Neural progenitor cell (in vitro differentiated cells): ENCODE measurements at regions not wholly inside any gene's neighbourhood (a gene's known extent, or its start where the extent isn't known, plus 50 kb on each side); places are given as distances from the start of the nearest gene placed in this dataset.

Experiments used
- DNase-seq: peaks from one replicate; pipeline ENCODE4 v3.0.0-alpha.2; 2016; ENCODE audit warnings: low spot score
- H2AFZ ChIP-seq: fragments of 200-600 bp; sonication (generic); replicated peaks from 2 replicates; pipeline ENCODE4 v1.6.1; 2016; ENCODE audit warnings: antibody characterized with exemption
- H3F3A ChIP-seq: fragments of 200-600 bp; sonication (generic); 2 replicates; pipeline ENCODE4 v1.6.1; 2016; ENCODE audit warnings: antibody characterized with exemption, low read depth
- H3K27ac ChIP-seq: fragments of 200-600 bp; sonication (generic); 2 replicates; pipeline ENCODE4 v1.5.1; 2016; ENCODE audit warnings: mild to moderate bottlenecking
- H3K27me3 ChIP-seq: fragments of 200-600 bp; sonication (generic); 2 replicates; pipeline ENCODE4 v1.6.1; 2016; ENCODE audit warnings: mild to moderate bottlenecking, moderate library complexity
- H3K36me3 ChIP-seq: fragments of 200-600 bp; sonication (generic); 2 replicates; pipeline ENCODE4 v1.5.1; 2016
- H3K4me1 ChIP-seq: fragments of 200-600 bp; sonication (generic); 2 replicates; pipeline ENCODE4 v1.6.1; 2016; ENCODE audit warnings: mixed run types
- H3K4me2 ChIP-seq: fragments of 200-600 bp; sonication (generic); 2 replicates; pipeline ENCODE4 v1.6.1; 2016
- H3K4me3 ChIP-seq: fragments of 200-600 bp; sonication (generic); 2 replicates; pipeline ENCODE4 v1.5.1; 2016
- H3K79me2 ChIP-seq: fragments of 200-600 bp; sonication (generic); 2 replicates; pipeline ENCODE4 v1.6.1; 2016; ENCODE audit warnings: low read depth
- H3K9ac ChIP-seq: fragments of 200-600 bp; sonication (generic); 2 replicates; pipeline ENCODE4 v1.6.1; 2016
- H3K9me3 ChIP-seq: fragments of 200-600 bp; sonication (generic); 2 replicates; pipeline ENCODE4 v1.5.1; 2016; ENCODE audit warnings: low read depth
- H4K20me1 ChIP-seq: fragments of 200-600 bp; sonication (generic); 2 replicates; pipeline ENCODE4 v1.6.1; 2016; ENCODE audit warnings: low read depth
- H3K27ac Mint-ChIP-seq: 3 replicates; pipeline ENCODE4 v1.8.0; 2021; ENCODE audit warnings: mixed read lengths
- H3K27me3 Mint-ChIP-seq: 2 replicates; pipeline ENCODE4 v1.8.0; 2022; ENCODE audit warnings: low read depth, mild to moderate bottlenecking, inconsistent platforms, moderate library complexity, mixed read lengths; ENCODE audit not compliant: insufficient read depth
- H3K36me3 Mint-ChIP-seq: 3 replicates; pipeline ENCODE4 v1.8.0; 2021; ENCODE audit warnings: mixed read lengths
- H3K4me1 Mint-ChIP-seq: 3 replicates; pipeline ENCODE4 v1.8.0; 2021; ENCODE audit warnings: mixed read lengths
- H3K4me3 Mint-ChIP-seq: 3 replicates; pipeline ENCODE4 v1.8.0; 2021; ENCODE audit warnings: mild to moderate bottlenecking, moderate library complexity, mixed read lengths
- H3K9me3 Mint-ChIP-seq: 3 replicates; pipeline ENCODE4 v1.8.0; 2020; ENCODE audit warnings: mixed read lengths
- CTCF ChIP-seq: fragments of 200-600 bp; sonication (generic); IDR thresholded peaks from 2 replicates; pipeline ENCODE4 v1.5.1; 2017; ENCODE audit warnings: antibody characterized with exemption, mild to moderate bottlenecking
- EZH2 ChIP-seq: fragments of 200-600 bp; sonication (generic); IDR thresholded peaks from 2 replicates; pipeline ENCODE4 v1.6.1; 2017; ENCODE audit warnings: antibody characterized with exemption, mild to moderate bottlenecking, moderate library complexity
- EZH2phosphoT487 ChIP-seq: fragments of 200-600 bp; sonication (generic); IDR thresholded peaks from 2 replicates; pipeline ENCODE4 v1.6.1; 2017; ENCODE audit warnings: antibody characterized with exemption

GRCh38 chr16:73172241-73172972 lies 124.5 kb upstream of the ZFHX3 start:
- peaks cover 49% of the 10 kb centered on the region for H3K4me1 Mint-ChIP-seq
- Histone ChIP-seq H3K36me3 (no peaks in the 10 kb centered on the region), H3K27ac (no peak overlapping the region), H3K9me3 (no peaks in the 10 kb centered on the region), H3K4me2 (peak overlapping the region; percentile 68), H3K4me1 (peaks cover 19% of the 10 kb centered on the region), H4K20me1 (no peaks in the 10 kb centered on the region), H3K27me3 (no peaks in the 10 kb centered on the region), H3K79me2 (no peaks in the 10 kb centered on the region), H3F3A (no peaks in the 10 kb centered on the region), H3K9ac (no peak overlapping the region), H2AFZ (no peak overlapping the region), H3K4me3 (no peak overlapping the region)
- H3K9me3 Mint-ChIP-seq: no peaks in the 10 kb centered on the region
- H3K27me3 Mint-ChIP-seq: peaks cover 6% of the 10 kb centered on the region
- H3K36me3 Mint-ChIP-seq: no peaks in the 10 kb centered on the region
- DNase-seq: peak; percentile 52
- H3K27ac Mint-ChIP-seq: peak overlapping the region; percentile 70
- H3K4me3 Mint-ChIP-seq: peak overlapping the region; percentile 20
- TF ChIP-seq CTCF (peak; percentile 21), EZH2 (no peak)

GRCh38 chr16:73171901-73172240 lies 123.9 kb upstream of the ZFHX3 start:
- peaks cover 55% of the 10 kb centered on the region for H3K4me1 Mint-ChIP-seq
- TF ChIP-seq EZH2phosphoT487: no peak
- no peak for TF ChIP-seq CTCF
- no peak for TF ChIP-seq EZH2
- no peak overlapping the region for H3K4me2 ChIP-seq

GRCh38 chr16:73171380-73171779 lies 123.5 kb upstream of the ZFHX3 start:
- Histone ChIP-seq H4K20me1 (no peaks in the 10 kb centered on the region), H3K79me2 (no peaks in the 10 kb centered on the region), H3K36me3 (no peaks in the 10 kb centered on the region), H3K27ac (no peak overlapping the region), H3K4me3 (no peak overlapping the region), H3F3A (no peaks in the 10 kb centered on the region), H3K27me3 (no peaks in the 10 kb centered on the region), H2AFZ (no peak overlapping the region), H3K9me3 (no peaks in the 10 kb centered on the region), H3K9ac (no peak overlapping the region), H3K4me1 (peaks cover 24% of the 10 kb centered on the region), H3K4me2 (no peak overlapping the region)
- H3K36me3 Mint-ChIP-seq: no peaks in the 10 kb centered on the region
- H3K27me3 Mint-ChIP-seq: peaks cover 3% of the 10 kb centered on the region
- H3K27ac Mint-ChIP-seq: peak overlapping the region; percentile 96
- H3K4me3 Mint-ChIP-seq: no peak overlapping the region
- H3K4me1 Mint-ChIP-seq: peaks cover 60% of the 10 kb centered on the region
- no peak for TF ChIP-seq EZH2
- no peak for TF ChIP-seq CTCF
- no peak for TF ChIP-seq EZH2phosphoT487
- no peak for DNase-seq
- no peaks in the 10 kb centered on the region for H3K9me3 Mint-ChIP-seq

More at GRCh38 chr16:73171901-73172240, 123.9 kb upstream of the ZFHX3 start:
- Mint-ChIP-seq H3K27me3 (peaks cover 3% of the 10 kb centered on the region), H3K36me3 (no peaks in the 10 kb centered on the region), H3K4me3 (no peak overlapping the region), H3K27ac (peak overlapping the region; percentile 70), H3K9me3 (no peaks in the 10 kb centered on the region)
- H2AFZ ChIP-seq: no peak overlapping the region
- H3K36me3 ChIP-seq: no peaks in the 10 kb centered on the region
- no peak overlapping the region for H3K27ac ChIP-seq
- peaks cover 19% of the 10 kb centered on the region for H3K4me1 ChIP-seq
- H4K20me1 ChIP-seq: no peaks in the 10 kb centered on the region
- no peak overlapping the region for H3K9ac ChIP-seq
- H3K4me3 ChIP-seq: no peak overlapping the region
- H3F3A ChIP-seq: no peaks in the 10 kb centered on the region
- no peaks in the 10 kb centered on the region for H3K27me3 ChIP-seq
- H3K79me2 ChIP-seq: no peaks in the 10 kb centered on the region
- H3K9me3 ChIP-seq: no peaks in the 10 kb centered on the region
- no peak for DNase-seq
